HepG2 (cell line): ENCODE measurements at regions not wholly inside any gene's neighbourhood (a gene's known extent, or its start where the extent isn't known, plus 50 kb on each side); places are given as distances from the start of the nearest gene placed in this dataset.

Source experiments
- ETS1 ChIP-seq: sonication (generic); formaldehyde crosslinking; IDR thresholded peaks from 2 replicates; pipeline ENCODE4 v1.4.0; 2020; ENCODE audit warnings: missing genetic modification reagents
- ETV6 ChIP-seq: sonication (generic); formaldehyde crosslinking; conservative IDR thresholded peaks from 2 replicates; pipeline ENCODE4 v1.4.0; 2020; ENCODE audit warnings: missing genetic modification reagents
- GPBP1L1 ChIP-seq: sonication (generic); formaldehyde crosslinking; IDR thresholded peaks from 2 replicates; pipeline ENCODE4 v1.5.0; 2020; ENCODE audit warnings: mild to moderate bottlenecking, missing genetic modification reagents
- GRHL1 ChIP-seq: sonication (generic); formaldehyde crosslinking; conservative IDR thresholded peaks from 2 replicates; pipeline ENCODE4 v1.8.0; 2022; ENCODE audit warnings: missing genetic modification reagents
- GTF2F1 ChIP-seq: fragments of 150-350 bp; IDR thresholded peaks from 2 replicates; pipeline ENCODE4 v1.6.1; 2014; ENCODE audit warnings: low read length
- HOXD1 ChIP-seq: sonication (generic); formaldehyde crosslinking; IDR thresholded peaks from 2 replicates; pipeline ENCODE4 v1.5.0; 2020; ENCODE audit warnings: missing genetic modification reagents
- JDP2 ChIP-seq: sonication (generic); formaldehyde crosslinking; IDR thresholded peaks from 2 replicates; pipeline ENCODE4 v1.8.1; 2022; ENCODE audit warnings: missing genetic modification reagents, borderline replicate concordance
- MIER3 ChIP-seq: IDR thresholded peaks from 2 replicates; pipeline ENCODE4 v1.6.1; 2016; ENCODE audit warnings: missing compliant biosample characterization, borderline replicate concordance
- MLXIP ChIP-seq: sonication (generic); formaldehyde crosslinking; IDR thresholded peaks from 2 replicates; pipeline ENCODE4 v1.9.0; 2021; ENCODE audit warnings: missing genetic modification reagents, borderline replicate concordance
- NAIF1 ChIP-seq: sonication (generic); formaldehyde crosslinking; IDR thresholded peaks from 2 replicates; pipeline ENCODE4 v1.5.0; 2020; ENCODE audit warnings: mild to moderate bottlenecking, missing genetic modification reagents, borderline replicate concordance
- STAG1 ChIP-seq: sonication (generic); formaldehyde crosslinking; IDR thresholded peaks from 2 replicates; pipeline ENCODE4 v1.4.0; 2020; ENCODE audit warnings: missing genetic modification reagents
- THYN1 ChIP-seq: sonication (generic); formaldehyde crosslinking; IDR thresholded peaks from 2 replicates; pipeline ENCODE4 v1.8.1; 2023; ENCODE audit warnings: low read depth, mild to moderate bottlenecking, moderate library complexity, missing genetic modification reagents, borderline replicate concordance
- TRIM24 ChIP-seq: sonication (generic); formaldehyde crosslinking; IDR thresholded peaks from 2 replicates; pipeline ENCODE4 v1.8.0; 2022; ENCODE audit warnings: mild to moderate bottlenecking, missing genetic modification reagents
- TSC22D2 ChIP-seq: sonication (generic); formaldehyde crosslinking; IDR thresholded peaks from 2 replicates; pipeline ENCODE4 v1.5.1; 2020; ENCODE audit warnings: missing genetic modification reagents, mild to moderate bottlenecking, borderline replicate concordance
- ZBTB43 ChIP-seq: sonication (generic); formaldehyde crosslinking; conservative IDR thresholded peaks from 2 replicates; pipeline ENCODE4 v1.4.0; 2020; ENCODE audit warnings: missing genetic modification reagents
- ZNF143 ChIP-seq: sonication (generic); formaldehyde crosslinking; IDR thresholded peaks from 2 replicates; pipeline ENCODE4 v1.4.0; 2020; ENCODE audit warnings: missing genetic modification reagents
- ZNF317 ChIP-seq: sonication (generic); formaldehyde crosslinking; IDR thresholded peaks from 2 replicates; pipeline ENCODE4 v1.5.0; 2020; ENCODE audit warnings: mild to moderate bottlenecking, missing genetic modification reagents
- ZNF644 ChIP-seq: IDR thresholded peaks from 2 replicates; pipeline ENCODE4 v1.6.1; 2016; ENCODE audit warnings: low read depth
- ZNF709 ChIP-seq: sonication (generic); formaldehyde crosslinking; IDR thresholded peaks from 2 replicates; pipeline ENCODE4 v1.5.0; 2020; ENCODE audit warnings: mild to moderate bottlenecking, missing genetic modification reagents
- ZNF740 ChIP-seq: sonication (generic); formaldehyde crosslinking; IDR thresholded peaks from 2 replicates; pipeline ENCODE4 v1.4.0; 2020; ENCODE audit warnings: missing genetic modification reagents
- ZSCAN25 ChIP-seq: sonication (generic); formaldehyde crosslinking; IDR thresholded peaks from 2 replicates; pipeline ENCODE4 v1.8.0; 2022; ENCODE audit warnings: mild to moderate bottlenecking, missing genetic modification reagents

GRCh38 chr17:47066841-47067682 is 88.0 kb upstream of the RPRML start (continued):
- TF ChIP-seq GTF2F1: peak; percentile 71; the same call in 1 of the 2 replicates
- TF ChIP-seq ETV6 (CRISPR knock-in tag): peak; percentile 91; the same call in 1 of the 2 replicates
- peak; percentile 92 for TF ChIP-seq ZNF317 (CRISPR knock-in tag)
- peak; percentile 88 for TF ChIP-seq HOXD1
- peak; percentile 58; the same call in 1 of the 2 replicates for TF ChIP-seq ZNF740 (CRISPR knock-in tag)
- TF ChIP-seq MLXIP (CRISPR knock-in tag): no peak
- no peak for TF ChIP-seq GRHL1
- TF ChIP-seq ZNF143 (CRISPR knock-in tag): peak; percentile 28; the same call in 1 of the 2 replicates
- TF ChIP-seq TRIM24: no peak
- peak; percentile 87; the same call in 1 of the 2 replicates for TF ChIP-seq ZNF709 (CRISPR knock-in tag)
- peak; percentile 78; the same call in 1 of the 2 replicates for TF ChIP-seq ETS1 (CRISPR knock-in tag)
- TF ChIP-seq GPBP1L1: no peak
- TF ChIP-seq JDP2 (CRISPR knock-in tag): no peak
- TF ChIP-seq NAIF1 (CRISPR knock-in tag): peak; percentile 61; the same call in 1 of the 2 replicates
- TF ChIP-seq MIER3 (CRISPR knock-in tag): peak; percentile 93; the same call in 1 of the 2 replicates
- TF ChIP-seq TSC22D2 (CRISPR knock-in tag): peak; percentile 96
- TF ChIP-seq THYN1 (CRISPR knock-in tag): no peak
- peak; percentile 86 for TF ChIP-seq ZNF644 (CRISPR knock-in tag)
- peak; percentile 73; the same call in 1 of the 2 replicates for TF ChIP-seq ZBTB43 (CRISPR knock-in tag)
- TF ChIP-seq STAG1 (CRISPR knock-in tag): peak; percentile 40
- peak; percentile 94 for TF ChIP-seq ZSCAN25
